Small intestine (tissue), 7 donors: ENCODE measurements at regions not wholly inside any gene's neighbourhood (a gene's known extent, or its start where the extent isn't known, plus 50 kb on each side); places are given as distances from the start of the nearest gene placed in this dataset.

ENCODE experiments used
- DNase-seq, 2 donors: peaks; one replicate each; pipeline versions ENCODE4 v3.0.0 to v3.0.0-alpha.2; 2013
- FAIRE-seq: peaks from 2 replicates; lab custom pipeline; 2012; peaks lifted over from hg19 to GRCh38; lab: Jason Lieb, UNC
- H3K27ac ChIP-seq, 3 donors: one replicate each; pipeline ENCODE4 v1.5.1; 2013; ENCODE audit warnings: low read length in 2 of 3, mild to moderate bottlenecking in 2 of 3, control low read depth in 1 of 3, inconsistent platforms in 1 of 3, low read depth in 1 of 3, moderate library complexity in 1 of 3
- H3K27me3 ChIP-seq, 3 donors: one replicate each; pipeline ENCODE4 v1.6.1; 2013; ENCODE audit warnings: low read length in 3 of 3, inconsistent platforms in 1 of 3; ENCODE audit not compliant: control insufficient read depth in 3 of 3, insufficient read depth in 3 of 3
- H3K36me3 ChIP-seq, 3 donors: one replicate each; pipeline ENCODE4 v1.6.1; 2013; ENCODE audit warnings: low read length in 3 of 3, inconsistent platforms in 1 of 3, low read depth in 1 of 3, mild to moderate bottlenecking in 1 of 3, moderate library complexity in 1 of 3; ENCODE audit not compliant: control insufficient read depth in 3 of 3, insufficient read depth in 2 of 3
- H3K4me1 ChIP-seq, 3 donors: one replicate each; pipeline ENCODE4 v1.6.1; 2013; ENCODE audit warnings: low read length in 2 of 3, inconsistent platforms in 1 of 3, low read depth in 1 of 3, mild to moderate bottlenecking in 1 of 3, moderate library complexity in 1 of 3; ENCODE audit not compliant: control insufficient read depth in 3 of 3, insufficient read depth in 2 of 3
- H3K4me3 ChIP-seq, 3 donors: one replicate each; pipeline ENCODE4 v1.5.1; 2013; ENCODE audit warnings: low read length in 3 of 3, control low read depth in 1 of 3, inconsistent platforms in 1 of 3, low read depth in 1 of 3, mild to moderate bottlenecking in 1 of 3, moderate library complexity in 1 of 3
- H3K9me3 ChIP-seq, 2 donors: one replicate each; pipeline ENCODE4 v1.6.1; 2013; ENCODE audit warnings: low read depth in 1 of 2, low read length in 1 of 2; ENCODE audit not compliant: control insufficient read depth in 2 of 2, insufficient read depth in 1 of 2
- WGBS, 3 donors: extraction: QIAGEN DNeasy Blood & Tissue Kit; methylation state at CpG; one replicate each; pipeline ENCODE4 v1.1.7; 2013; 5-methylcytosine and 5-hydroxymethylcytosine counted together
- donor health status: healthy with polysubstance abuse.
- donor health status: control.
- donor health status: control.
- donor health status: Bipolar disorder and iron deficiency.
- donor health status: healthy.

- no peak overlapping the region for H3K27ac ChIP-seq
- H3K9me3 ChIP-seq, result no peaks in the 10 kb centered on the region
- no peaks in the 10 kb centered on the region for H3K4me1 ChIP-seq
- H3K27me3 ChIP-seq, result peaks cover 0 to 2% (median 0%) of the 10 kb centered on the region in 3 donors
- H3K36me3 ChIP-seq, result no peaks in the 10 kb centered on the region
- FAIRE-seq (no peak), DNase-seq (no peak)
- WGBS, 3 donors, result 82 to 86% (median 86%) methylated on average over 17 of the region's 17 CpGs
- no peak overlapping the region for H3K4me3 ChIP-seq
Observed at GRCh38 chr10:131766096-131766495, 134.7 kb upstream of the PPP2R2D start.

- DNase-seq (no peak), FAIRE-seq (no peak)
- H3K9me3 ChIP-seq, result no peaks in the 10 kb centered on the region
- H3K4me1 ChIP-seq, result no peaks in the 10 kb centered on the region
- H3K27ac ChIP-seq, result no peak overlapping the region
- no peak overlapping the region for H3K4me3 ChIP-seq
- WGBS, 3 donors, result 74 to 83% (median 76%) methylated on average over 7 of the region's 7 CpGs
- no peaks in the 10 kb centered on the region for H3K36me3 ChIP-seq
- peaks cover 0 to 2% (median 0%) of the 10 kb centered on the region in 3 donors for H3K27me3 ChIP-seq
Observed at GRCh38 chr10:131767716-131768115, 133.1 kb upstream of the PPP2R2D start.

GRCh38 chr10:131769571-131770410 is 131.0 kb upstream of the PPP2R2D start:
- DNase-seq (no peak), FAIRE-seq (no peak)
- H3K27me3 ChIP-seq, result peaks cover 0 to 3% (median 0%) of the 10 kb centered on the region in 3 donors
- H3K9me3 ChIP-seq, result no peaks in the 10 kb centered on the region
- H3K4me3 ChIP-seq, result no peak overlapping the region
- 80 to 85% (median 83%) methylated on average over 19 of the region's 19 CpGs for WGBS, 3 donors
- H3K4me1 ChIP-seq, result no peaks in the 10 kb centered on the region
- no peak overlapping the region for H3K27ac ChIP-seq
- no peaks in the 10 kb centered on the region for H3K36me3 ChIP-seq

- no peak for FAIRE-seq
- WGBS, 3 donors, result 54 to 79% (median 62%) methylated on average over 21 of the region's 21 CpGs
- peaks cover 0 to 3% (median 0%) of the 10 kb centered on the region in 3 donors for H3K27me3 ChIP-seq
Observed at GRCh38 chr10:131770946-131771633, 129.7 kb upstream of the PPP2R2D start.

DNA sequence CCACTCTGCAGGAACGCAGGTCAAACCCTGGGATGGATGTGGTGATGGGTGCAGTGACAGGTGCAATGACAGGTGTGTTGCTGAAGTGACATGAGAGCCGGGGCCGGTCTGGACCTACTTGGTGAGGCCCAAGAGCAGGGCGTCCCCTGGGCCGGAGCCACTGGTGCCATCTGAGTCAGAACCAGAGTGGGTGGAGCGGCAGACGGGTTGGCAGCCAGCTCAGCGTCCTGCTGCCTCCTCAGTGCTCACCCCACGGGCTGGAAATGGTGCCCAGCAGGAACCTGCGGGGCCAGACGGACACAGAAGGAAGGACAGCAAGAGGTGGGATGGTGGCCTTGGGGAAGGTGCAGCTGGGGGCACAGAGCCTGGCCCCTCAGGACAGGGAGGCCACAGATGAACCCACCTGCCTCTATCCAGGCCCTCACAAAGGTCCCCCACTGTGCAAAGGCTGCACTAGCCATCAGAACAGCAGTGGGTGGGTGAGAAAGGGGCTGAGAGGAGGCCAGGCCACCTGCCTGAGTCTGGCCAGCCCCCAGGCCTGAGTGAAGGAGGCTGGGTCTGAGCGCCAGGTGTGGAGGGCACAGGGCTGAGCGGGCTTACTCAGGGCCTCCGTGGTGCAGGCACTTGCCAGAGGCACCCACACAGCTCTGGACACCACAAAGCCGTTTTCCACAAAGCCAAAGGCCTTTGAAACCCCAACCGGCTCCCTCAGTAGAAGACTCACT is 129.0 kb upstream of the PPP2R2D start:
- DNase-seq (no peak), FAIRE-seq (no peak)
- no peak overlapping the region for H3K27ac ChIP-seq
- H3K36me3 ChIP-seq, result no peaks in the 10 kb centered on the region
- H3K4me3 ChIP-seq, result no peak overlapping the region
- WGBS, 3 donors, result 74 to 87% (median 79%) methylated on average over 16 of the region's 16 CpGs
- H3K4me1 ChIP-seq, result no peaks in the 10 kb centered on the region
- peaks cover 0 to 11% of the 10 kb centered on the region in 2 donors for H3K9me3 ChIP-seq
- peaks cover 0 to 3% (median 0%) of the 10 kb centered on the region in 3 donors for H3K27me3 ChIP-seq

More at GRCh38 chr10:131770946-131771633, 129.7 kb upstream of the PPP2R2D start:
- no peak for DNase-seq
- H3K36me3 ChIP-seq, result no peaks in the 10 kb centered on the region
- H3K9me3 ChIP-seq, result peaks cover 0 to 5% of the 10 kb centered on the region in 2 donors
- H3K4me1 ChIP-seq, result no peaks in the 10 kb centered on the region
- H3K4me3 ChIP-seq, result no peak overlapping the region
- no peak overlapping the region for H3K27ac ChIP-seq

DNA sequence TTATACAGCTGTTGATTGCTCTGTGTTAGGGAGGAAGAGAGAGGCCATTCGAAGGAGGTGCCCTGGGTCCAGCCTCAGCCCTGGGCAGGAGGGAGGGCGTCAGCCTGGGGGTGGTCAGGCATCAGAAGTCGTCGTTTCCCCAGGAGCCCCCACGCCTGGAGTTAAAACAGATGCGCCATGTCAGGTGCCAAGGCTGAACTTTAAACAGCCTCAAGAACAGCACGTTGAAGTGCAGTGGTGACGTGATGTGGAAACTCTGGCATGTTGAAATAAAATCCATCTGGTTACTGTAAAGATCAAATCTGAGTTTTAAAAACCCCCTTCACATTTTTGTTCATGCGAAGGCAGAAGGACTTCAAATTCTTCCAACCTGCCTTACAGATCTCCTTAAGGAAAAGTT is 128.4 kb upstream of the PPP2R2D start:
- WGBS, 3 donors, result 55 to 65% (median 58%) methylated on average over 9 of the region's 9 CpGs
- peaks cover 0 to 3% (median 0%) of the 10 kb centered on the region in 3 donors for H3K27me3 ChIP-seq
- DNase-seq (no peak), FAIRE-seq (no peak)
- H3K27ac ChIP-seq, result no peak overlapping the region
- peaks cover 0 to 16% of the 10 kb centered on the region in 2 donors for H3K9me3 ChIP-seq
- no peak overlapping the region for H3K4me3 ChIP-seq
- H3K4me1 ChIP-seq, result no peaks in the 10 kb centered on the region
- H3K36me3 ChIP-seq, result no peaks in the 10 kb centered on the region

GRCh38 chr10:131773370-131774343 is 127.2 kb upstream of the PPP2R2D start:
- WGBS, 3 donors, result 63 to 72% (median 63%) methylated on average over 34 of the region's 34 CpGs
- peaks cover 0 to 27% of the 10 kb centered on the region in 2 donors for H3K9me3 ChIP-seq
- no peaks in the 10 kb centered on the region for H3K36me3 ChIP-seq
- H3K27me3 ChIP-seq, result peaks cover 0 to 3% (median 0%) of the 10 kb centered on the region in 3 donors
- no peak for DNase-seq
- no peaks in the 10 kb centered on the region for H3K4me1 ChIP-seq
- no peak overlapping the region for H3K4me3 ChIP-seq
- no peak overlapping the region for H3K27ac ChIP-seq
- no peak for FAIRE-seq
